Urinary bladder (tissue), 3 donors: ENCODE measurements at regions not wholly inside any gene's neighbourhood (a gene's known extent, or its start where the extent isn't known, plus 50 kb on each side); places are given as distances from the start of the nearest gene placed in this dataset.

ENCODE experiments used
- DNase-seq: peaks from one replicate; pipeline ENCODE4 v3.0.0-alpha.2; 2015; ENCODE audit errors: extremely low spot score
- H3K27ac ChIP-seq: one replicate; pipeline ENCODE4 v1.5.1; 2013; ENCODE audit warnings: low read depth, mild to moderate bottlenecking, moderate library complexity
- H3K36me3 ChIP-seq: one replicate; pipeline ENCODE4 v1.6.1; 2013; ENCODE audit warnings: mild to moderate bottlenecking, moderate library complexity; ENCODE audit not compliant: insufficient read depth
- H3K4me1 ChIP-seq: one replicate; pipeline ENCODE4 v1.6.1; 2013; ENCODE audit warnings: mild to moderate bottlenecking, moderate library complexity; ENCODE audit not compliant: insufficient read depth
- H3K4me3 ChIP-seq: one replicate; pipeline ENCODE4 v1.5.1; 2013; ENCODE audit warnings: low read depth, low read length
- WGBS: extraction: QIAGEN DNeasy Blood & Tissue Kit; methylation state at CpG from one replicate; pipeline ENCODE4 v1.1.7; 2013; 5-methylcytosine and 5-hydroxymethylcytosine counted together
- donor health status: healthy with polysubstance abuse.
- donor health status: healthy.

GRCh38 chr1:71147637-71148360 is 67.0 kb upstream of the ZRANB2 start:
- Histone ChIP-seq H3K4me1 (no peaks in the 10 kb centered on the region), H3K4me3 (no peak overlapping the region), H3K36me3 (no peaks in the 10 kb centered on the region), H3K27ac (no peak overlapping the region)
- no peak for DNase-seq
- WGBS = 73% methylated on average over 4 of the region's 4 CpGs

GRCh38 chr1:71135571-71135970 is 54.7 kb upstream of the ZRANB2 start:
- Histone ChIP-seq H3K4me3 (no peak overlapping the region), H3K27ac (no peak overlapping the region), H3K36me3 (no peaks in the 10 kb centered on the region), H3K4me1 (no peaks in the 10 kb centered on the region)
- no peak for DNase-seq
- 79% methylated on average over 2 of the region's 2 CpGs for WGBS
